ENCODE measurements at regions not wholly inside any gene's neighbourhood (a gene's known extent, or its start where the extent isn't known, plus 50 kb on each side); places are given as distances from the start of the nearest gene placed in this dataset.
A peak's percentile ranks its signal among the peaks of the same experiment; 100 is the strongest.
"Not testable (repeated sequence)": the region's sequence is repeated elsewhere in the genome, so short reads cannot be mapped to it uniquely, and the experiment has no call there.

GRCh38 chr6:23854154-23854553 lies 271.9 kb upstream of the NRSN1 start:
- DNase-seq, result not testable (repeated sequence)

- DNase-seq, result no peak
These were observed 270.4 kb upstream of the NRSN1 start for GRCh38 chr6:23855497-23856116.

GRCh38 chr6:23870496-23870895 lies 255.5 kb upstream of the NRSN1 start:
- DNase-seq, result no peak

- no peak for DNase-seq
These were observed 252.9 kb upstream of the NRSN1 start for GRCh38 chr6:23873161-23873560.

GRCh38 chr6:23875006-23875405 lies 251.0 kb upstream of the NRSN1 start:
- DNase-seq, result no peak

- DNase-seq, result peak; percentile 60 to 85
These were observed 246.2 kb upstream of the NRSN1 start for GRCh38 chr6:23879816-23880215.

GRCh38 chr6:23890543-23891227 lies 235.3 kb upstream of the NRSN1 start:
- no peak for DNase-seq

GRCh38 chr6:23905133-23905815 lies 220.7 kb upstream of the NRSN1 start:
- no peak for DNase-seq

GRCh38 chr6:23910420-23910819 lies 215.6 kb upstream of the NRSN1 start:
- peak in 1 of 2 experiments; percentile 1 for DNase-seq

GRCh38 chr6:23927935-23928334 lies 198.1 kb upstream of the NRSN1 start:
- DNase-seq, result no peak

- DNase-seq, result no peak
These were observed 196.8 kb upstream of the NRSN1 start for GRCh38 chr6:23929201-23929600.

GRCh38 chr6:23940466-23940865 lies 185.5 kb upstream of the NRSN1 start:
- no peak for DNase-seq

GRCh38 chr6:23951691-23952090 lies 174.3 kb upstream of the NRSN1 start:
- no peak for DNase-seq

GRCh38 chr6:23952245-23952644 lies 173.8 kb upstream of the NRSN1 start:
- DNase-seq, result no peak

- no peak for DNase-seq
These were observed 172.0 kb upstream of the NRSN1 start for GRCh38 chr6:23953976-23954375.

- DNase-seq, result no peak
These were observed 169.0 kb upstream of the NRSN1 start for GRCh38 chr6:23957017-23957416.

- DNase-seq, result no peak
These were observed 161.2 kb upstream of the NRSN1 start for GRCh38 chr6:23964865-23965264.

- DNase-seq, result no peak
These were observed 156.7 kb upstream of the NRSN1 start for GRCh38 chr6:23969344-23969743.

- no peak for DNase-seq
These were observed 148.3 kb upstream of the NRSN1 start for GRCh38 chr6:23977706-23978105.

- no peak for DNase-seq
These were observed 145.1 kb upstream of the NRSN1 start for GRCh38 chr6:23980965-23981364.

- DNase-seq, result no peak
These were observed 144.1 kb upstream of the NRSN1 start for GRCh38 chr6:23981923-23982322.

- DNase-seq, result no peak
These were observed 142.3 kb upstream of the NRSN1 start for GRCh38 chr6:23983735-23984134.

GRCh38 chr6:23985015-23985414 lies 141.0 kb upstream of the NRSN1 start:
- no peak for DNase-seq

- no peak for DNase-seq
These were observed 136.0 kb upstream of the NRSN1 start for GRCh38 chr6:23989885-23990533.
